NCI-H748 (cell line): ENCODE measurements at regions not wholly inside any gene's neighbourhood (a gene's known extent, or its start where the extent isn't known, plus 50 kb on each side); places are given as distances from the start of the nearest gene placed in this dataset.

ENCODE experiments used
- DNase-seq: peaks from one replicate; lab custom pipeline; 2025; ENCODE audit not compliant: unreplicated experiment; lab: John Stamatoyannopoulos, UW

DNA sequence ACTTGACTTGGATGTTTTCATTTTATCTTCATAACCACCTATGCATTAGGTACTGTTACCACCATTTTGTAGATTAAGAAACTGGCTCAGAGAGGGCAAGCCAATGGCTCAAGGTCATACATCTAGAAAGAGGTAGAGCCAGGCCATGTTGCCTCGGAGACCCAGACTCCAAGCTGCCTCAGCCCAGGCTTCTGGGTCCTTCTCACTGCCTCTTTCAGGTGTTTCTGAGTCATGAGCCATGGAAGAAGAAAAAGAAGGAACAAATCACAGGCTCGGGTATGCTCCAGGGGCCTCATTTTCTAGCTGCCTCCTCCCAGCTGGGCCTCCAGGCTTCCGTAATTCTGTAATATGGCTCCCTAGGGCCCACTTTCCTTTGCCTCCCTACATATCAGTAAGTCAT lies 226.5 kb upstream of the TOPAZ1 start:
- no peak for DNase-seq

DNA sequence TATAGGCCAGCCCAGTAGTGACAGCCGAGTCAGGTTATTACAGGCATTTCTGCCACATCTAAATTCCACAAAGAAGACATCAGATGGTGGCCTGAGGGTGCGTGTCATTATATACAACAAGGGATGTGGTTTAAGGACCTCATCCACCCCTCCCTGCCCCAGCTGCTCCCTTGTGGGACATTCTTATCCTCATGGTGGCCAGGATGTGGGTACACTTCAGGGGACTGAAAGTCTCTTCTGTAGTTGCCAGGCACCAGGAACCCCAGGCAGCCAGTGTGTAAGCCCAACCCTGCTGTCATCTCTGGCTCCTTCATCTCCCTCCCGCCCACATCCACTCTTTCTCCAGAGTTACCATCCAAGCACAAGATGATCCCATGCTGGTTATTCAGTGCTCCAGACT lies 224.9 kb upstream of the TOPAZ1 start:
- DNase-seq, result no peak

DNA sequence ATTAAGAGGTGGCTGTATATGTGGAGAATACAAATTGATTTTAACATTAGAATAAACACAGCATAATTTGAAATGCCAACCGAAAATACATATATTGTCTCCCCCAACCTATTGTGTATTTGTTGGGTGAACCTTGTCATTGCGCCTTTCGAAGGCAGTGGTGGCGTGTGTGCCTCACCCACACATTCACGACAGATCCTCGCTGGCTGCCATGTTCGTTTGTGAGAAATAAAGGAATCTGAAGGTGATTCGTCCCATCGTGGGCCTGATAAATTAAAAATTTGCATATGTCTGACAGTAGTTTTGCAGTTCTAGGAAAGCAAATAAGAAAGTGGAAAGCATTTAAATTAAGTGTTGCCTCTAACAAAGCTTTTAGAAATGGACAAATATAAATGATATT lies 222.8 kb upstream of the TOPAZ1 start:
- DNase-seq, result no peak

DNA sequence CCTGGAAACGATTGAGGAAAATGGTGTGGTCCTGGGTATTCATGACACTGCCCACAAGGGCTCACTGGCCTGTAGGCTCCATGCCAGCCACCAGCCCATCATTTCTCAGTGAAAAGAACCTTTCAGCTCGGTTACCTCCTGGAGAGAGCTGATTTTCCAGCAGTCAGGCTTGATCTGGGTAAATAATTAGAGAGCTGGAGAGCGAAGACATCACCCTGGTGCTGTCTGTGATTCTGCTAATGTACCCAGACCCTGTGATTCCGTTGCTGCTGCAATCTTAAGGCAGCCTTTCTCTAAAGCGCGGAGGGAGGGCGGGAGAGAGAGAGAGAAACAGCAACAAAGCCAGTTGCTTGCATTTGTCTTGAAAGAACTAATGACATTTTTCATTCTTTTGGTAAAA lies 221.9 kb upstream of the TOPAZ1 start:
- no peak for DNase-seq

DNA sequence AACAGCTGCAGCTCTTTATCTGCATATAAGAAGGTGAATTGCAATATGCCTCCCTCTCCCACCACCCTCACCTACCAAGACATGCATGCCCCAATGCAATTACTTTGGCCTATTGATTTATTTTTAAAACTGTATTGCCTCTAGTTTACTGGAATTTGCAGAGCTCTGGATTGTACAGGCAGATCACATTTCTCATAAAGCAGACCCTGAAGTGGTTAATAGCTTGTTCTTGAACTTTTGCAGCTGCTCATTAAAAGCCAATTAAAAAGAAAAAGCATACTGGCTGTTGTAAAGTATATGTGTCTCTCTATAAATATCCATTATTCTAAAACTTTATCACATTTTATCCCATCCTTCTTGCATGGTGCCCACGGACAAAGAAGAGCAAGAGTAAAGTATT lies 221.5 kb upstream of the TOPAZ1 start:
- DNase-seq, result no peak

DNA sequence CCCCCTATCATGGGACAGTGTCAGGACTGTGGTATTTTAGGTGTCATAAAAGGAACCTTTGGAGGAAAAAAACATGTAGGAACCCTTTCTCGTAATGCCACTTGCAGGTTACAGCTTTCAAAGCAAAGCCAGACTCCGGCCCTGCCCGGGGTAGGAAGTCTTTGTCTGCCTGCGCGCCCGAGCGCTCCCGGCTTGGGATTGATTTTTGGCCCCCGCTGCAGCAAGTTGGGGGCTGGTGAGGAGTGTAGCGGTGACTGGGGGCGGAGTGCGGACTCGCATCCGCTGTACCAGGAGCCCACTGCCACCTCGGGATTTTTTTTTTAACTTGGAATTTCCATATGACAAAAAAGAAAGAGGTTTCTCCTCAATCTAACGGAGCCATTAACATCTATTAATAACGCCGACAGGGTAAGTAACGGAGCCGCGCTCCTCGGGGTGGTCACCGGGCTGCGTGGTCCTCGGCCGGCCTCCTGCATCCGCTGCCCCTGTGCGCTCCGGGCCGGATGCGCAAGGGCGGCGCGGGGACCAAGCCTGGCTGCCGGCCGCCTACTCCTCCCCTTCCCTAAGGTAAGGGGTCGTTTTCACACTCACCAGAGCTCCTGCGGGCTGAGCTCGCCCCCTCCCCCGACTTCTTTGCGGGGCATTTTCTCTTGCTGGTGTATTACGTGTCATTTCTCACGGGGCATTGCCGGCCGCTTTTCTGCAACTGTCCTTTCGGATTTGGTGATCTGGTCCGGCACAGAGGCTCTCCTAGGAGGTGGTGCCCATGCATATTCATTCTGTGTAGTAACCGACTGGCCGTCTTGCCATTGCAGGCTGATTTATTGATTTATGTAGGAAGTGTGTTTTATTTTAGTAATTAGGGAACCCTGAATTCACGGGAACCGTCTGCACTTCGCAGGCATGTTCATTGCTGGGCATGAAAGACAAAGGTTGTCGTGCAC lies 219.8 kb upstream of the TOPAZ1 start:
- no peak for DNase-seq

DNA sequence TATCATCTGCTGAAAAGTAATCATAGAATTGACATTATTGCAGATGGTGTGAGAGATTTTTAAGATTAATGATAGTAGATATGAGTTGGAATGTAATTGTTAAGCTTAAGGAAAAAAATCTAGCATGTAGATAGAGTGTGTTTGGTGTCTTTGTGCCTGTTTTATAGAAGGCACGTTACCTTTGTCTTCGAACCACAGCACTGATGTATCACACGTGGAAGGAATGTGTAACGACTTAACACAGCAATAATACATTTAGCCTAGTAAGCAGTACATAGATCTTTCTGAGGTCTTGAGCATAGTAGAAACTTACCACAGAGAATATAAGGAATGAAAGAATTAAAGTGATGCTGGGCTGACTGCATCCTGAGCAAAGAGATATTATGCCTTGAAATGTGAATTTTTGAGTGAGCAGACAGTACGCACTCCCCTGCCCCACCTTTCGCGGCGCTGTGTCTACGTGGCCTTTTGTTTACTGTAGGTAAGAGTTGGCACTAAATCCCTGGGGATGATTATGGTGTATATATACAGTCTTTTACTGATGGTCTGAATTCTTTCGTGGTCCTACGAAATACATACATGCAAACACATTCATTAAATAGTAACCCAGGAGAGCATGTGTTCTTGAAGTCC lies 217.6 kb upstream of the TOPAZ1 start:
- no peak for DNase-seq

DNA sequence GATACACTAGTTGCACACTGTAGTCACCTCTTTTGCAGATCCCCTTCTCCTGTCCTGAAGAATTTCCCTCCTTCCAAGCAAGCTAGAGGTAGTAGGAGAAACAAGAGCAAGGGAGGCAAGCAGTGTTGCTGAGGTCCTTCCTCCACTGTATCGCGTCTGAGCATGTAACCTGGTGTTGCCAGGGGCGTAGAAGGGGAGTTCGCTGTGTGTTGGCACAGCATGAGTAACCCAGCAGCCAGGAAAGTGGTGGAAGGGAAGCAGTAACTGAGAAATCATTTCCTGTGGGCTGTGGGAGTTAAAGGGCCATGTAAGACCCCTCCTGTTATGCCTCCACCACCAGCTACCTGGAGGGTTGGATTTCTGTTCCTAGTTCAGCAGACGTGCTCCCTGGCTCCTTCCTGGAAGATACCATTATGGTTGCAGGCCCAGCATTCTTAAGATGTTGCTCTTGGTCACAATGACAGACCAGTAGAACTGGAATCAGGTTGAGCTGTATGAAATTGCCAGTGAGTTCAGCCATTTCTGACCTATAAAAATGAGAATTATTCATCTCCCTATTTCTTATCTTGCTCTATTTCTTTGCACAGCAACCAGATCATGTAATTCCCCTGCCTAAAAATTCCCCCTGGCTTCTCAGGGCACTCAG lies 215.3 kb upstream of the TOPAZ1 start:
- no peak for DNase-seq

DNA sequence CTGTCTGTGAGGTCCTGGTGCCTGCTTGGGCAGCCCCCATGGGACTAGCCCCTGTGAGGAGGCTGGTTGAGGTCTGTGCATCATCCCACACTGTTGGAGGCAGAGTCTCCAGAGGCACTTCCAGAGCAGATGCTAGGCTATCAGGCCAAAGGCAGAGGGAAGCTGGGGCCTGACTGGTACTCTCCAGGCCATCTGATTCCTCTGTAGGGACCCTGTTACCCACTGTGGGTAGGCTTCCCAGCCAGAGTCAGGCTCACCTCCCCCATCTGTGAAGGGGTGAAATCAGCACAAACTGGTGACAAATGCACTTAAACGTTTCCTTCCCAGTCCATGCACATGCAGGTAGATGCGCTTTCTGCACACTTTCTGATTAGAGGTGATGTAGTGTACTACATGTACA lies 212.6 kb upstream of the TOPAZ1 start:
- DNase-seq, result no peak

DNA sequence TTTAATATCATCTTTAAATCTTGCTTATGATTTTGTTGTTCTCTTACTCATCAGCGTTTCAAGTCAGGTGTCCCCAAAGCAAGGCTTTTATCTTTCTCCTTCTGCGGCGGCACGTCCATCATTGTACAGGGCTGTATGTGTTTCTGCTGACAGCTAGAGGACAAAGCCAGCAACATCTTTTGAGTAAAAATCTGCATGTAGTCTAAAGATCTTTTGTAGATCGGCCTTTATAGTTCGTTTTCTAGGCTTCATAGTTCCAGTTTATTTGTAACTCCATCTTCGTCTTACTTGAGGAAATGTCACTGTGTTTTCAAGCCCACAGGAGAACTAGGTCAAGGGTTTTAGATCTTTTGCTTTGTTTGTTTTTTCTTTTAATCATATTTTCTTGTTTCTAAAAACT lies 211.4 kb upstream of the TOPAZ1 start:
- DNase-seq, result no peak

DNA sequence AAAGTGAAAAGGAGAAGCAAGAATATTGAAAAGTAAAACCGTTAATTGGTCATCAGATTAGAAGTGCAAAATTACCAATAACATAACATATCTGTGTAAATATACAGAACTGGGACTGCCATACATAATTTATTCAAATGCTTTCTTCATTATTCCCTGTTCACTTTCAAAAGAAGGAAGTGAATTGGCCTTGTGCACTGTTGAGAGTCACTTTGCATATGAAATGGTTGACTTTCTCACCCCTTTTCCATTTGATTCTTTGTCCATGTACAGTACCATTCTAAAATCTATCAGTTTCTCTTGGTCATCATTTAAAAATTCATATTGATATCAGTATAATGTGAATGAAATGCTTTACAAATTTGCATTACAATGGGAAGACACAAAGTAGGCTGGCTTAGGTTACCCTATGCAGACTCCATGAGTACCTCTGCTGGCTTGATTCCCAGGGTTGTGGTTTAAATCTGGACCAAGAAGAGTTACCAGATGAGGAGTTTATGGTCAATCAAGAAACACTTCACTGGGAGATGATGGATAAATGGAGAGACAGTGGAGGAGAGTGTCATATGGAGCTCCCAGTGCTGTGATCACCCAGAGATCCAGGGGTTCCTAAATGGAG lies 210.9 kb upstream of the TOPAZ1 start:
- no peak for DNase-seq

DNA sequence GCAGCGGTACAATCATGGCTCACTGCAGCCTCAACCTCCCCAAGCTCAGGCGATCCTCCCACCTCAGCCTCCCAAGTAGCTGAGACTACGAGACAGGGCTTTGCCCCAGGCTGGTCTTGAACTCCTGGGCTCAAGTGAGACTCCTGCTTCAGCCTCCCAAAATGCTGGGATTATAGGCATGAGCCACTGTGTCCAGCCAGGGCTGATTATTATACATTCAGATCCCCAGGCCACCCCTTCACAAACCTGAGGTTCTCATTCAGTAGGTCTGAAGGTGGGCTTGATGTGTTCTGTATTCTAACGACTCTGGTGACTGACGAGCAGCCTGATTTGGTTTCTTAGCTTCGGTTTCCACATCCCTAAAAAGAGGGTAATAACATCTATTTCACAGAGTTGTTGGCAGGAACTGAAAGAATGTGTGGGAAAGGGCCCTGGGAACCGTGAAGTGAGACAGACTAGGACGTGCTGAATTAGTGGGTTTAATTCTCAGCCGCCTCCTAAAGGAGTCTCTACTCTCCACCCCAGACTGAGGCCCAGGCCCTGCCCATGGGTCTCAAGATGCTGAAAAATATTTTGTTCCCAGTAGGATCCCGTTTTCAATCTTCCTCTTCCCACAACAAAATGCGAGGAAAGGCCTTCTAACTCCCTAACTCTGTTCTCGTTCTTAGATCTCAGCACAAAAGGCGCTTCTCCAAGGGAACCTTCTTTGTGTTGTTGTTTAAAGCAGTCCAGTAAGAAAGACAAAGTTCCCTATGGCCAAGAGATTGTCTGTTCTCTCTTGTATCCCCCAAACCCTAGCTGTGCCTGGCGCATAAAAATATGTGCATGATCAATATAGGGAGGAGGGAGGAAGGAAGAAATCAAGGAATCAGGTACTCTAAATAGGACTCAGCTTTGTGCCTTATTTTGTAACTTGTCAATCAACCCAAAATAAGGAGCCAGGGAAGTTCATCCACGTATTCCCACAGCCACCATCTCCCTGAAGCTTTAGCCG lies 210.0 kb upstream of the TOPAZ1 start:
- no peak for DNase-seq

DNA sequence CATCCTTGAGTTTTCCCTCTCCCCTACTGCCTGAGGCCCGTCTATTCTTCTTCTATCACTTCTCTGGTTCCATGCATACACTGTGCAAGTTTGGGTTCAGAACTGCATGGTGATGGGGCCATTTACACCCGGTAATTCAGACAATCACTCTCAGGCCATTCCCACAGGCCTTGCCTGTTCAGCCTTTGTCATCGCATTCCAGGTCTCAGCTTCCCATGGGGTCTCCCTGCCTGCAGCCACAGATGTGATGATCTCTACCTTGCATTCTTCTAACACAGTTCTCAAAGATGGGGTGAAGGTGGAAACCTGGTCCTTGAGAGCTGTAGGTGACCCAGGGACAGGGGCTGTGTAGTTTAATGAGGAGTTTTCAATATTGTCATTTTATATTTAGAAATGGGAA lies 209.2 kb upstream of the TOPAZ1 start:
- no peak for DNase-seq

DNA sequence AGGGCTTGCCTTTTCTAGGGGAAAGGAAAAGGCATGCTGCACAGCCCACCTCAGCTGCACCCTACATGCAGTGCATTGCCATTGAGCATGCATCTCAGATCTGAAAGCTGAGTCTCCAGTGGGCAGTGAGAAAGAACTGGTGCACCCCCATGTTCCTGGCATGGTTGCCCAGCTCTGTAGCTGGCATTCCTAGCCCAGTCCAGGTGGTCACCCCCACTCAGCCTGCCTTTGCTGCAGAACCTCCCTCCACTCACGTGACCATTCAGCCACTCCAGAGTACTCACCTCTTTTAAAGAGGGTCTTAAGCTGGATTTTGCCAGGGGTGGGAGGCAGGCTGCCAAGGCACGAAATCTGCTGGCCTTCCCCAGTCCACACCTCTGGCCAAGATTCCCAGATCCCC lies 208.6 kb upstream of the TOPAZ1 start:
- no peak for DNase-seq

DNA sequence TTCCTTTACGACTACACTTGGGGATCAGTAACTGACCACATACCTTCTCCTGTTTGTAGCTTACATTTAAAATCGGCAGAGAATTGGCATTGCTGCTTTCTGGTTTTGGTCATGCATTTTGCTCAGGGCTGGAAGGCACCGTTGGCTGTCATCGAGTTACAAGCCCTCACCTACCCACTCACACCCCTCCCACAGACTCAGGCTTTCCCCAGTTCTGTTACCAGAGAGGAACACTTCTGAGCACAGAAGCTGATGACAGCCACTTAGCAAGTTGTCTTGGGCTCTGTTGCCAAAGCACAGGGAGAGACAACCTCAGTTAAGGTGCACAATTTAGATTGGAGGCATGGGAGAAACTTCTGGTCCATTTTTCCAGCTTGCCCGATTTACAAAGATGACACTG lies 204.8 kb upstream of the TOPAZ1 start:
- no peak for DNase-seq

DNA sequence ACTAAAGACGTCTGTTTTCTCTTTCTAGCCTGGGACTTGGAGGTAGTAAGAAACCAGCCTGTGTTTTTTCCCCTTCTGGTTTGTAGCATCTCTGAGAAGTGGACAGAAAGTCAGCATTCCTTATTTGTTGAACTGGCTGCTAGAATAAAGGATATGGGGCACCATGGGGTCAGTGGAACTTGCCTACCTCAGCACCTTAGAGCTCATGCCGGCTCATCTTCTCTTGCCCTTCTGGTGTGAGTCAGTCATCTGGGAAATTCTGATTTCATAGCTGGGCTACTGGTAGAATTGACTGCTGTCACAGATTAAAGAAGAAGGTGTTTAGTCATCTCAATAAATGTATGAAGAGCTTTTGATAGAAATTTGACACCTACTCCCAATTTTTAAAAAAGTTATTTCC lies 202.7 kb upstream of the TOPAZ1 start:
- DNase-seq, result no peak

DNA sequence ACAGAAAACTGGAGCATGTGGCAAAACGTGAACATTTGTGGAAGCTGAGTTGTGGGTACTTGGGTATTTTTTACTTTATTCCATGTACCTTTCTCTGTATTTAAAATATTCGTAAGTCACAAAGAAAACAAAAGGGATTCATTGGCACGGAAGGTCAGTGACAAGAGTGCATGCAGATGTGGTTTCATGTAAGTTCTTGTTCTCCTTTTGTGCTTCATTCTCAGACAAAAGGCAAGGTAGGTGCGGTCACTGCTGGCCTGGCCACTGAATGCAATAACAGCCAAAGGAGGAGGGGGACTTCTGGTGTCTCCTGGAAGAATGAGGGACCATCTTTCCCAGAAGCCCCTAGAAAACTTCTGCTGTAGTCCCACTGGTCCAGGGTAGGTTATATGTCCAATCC lies 200.0 kb upstream of the TOPAZ1 start:
- DNase-seq, result no peak

DNA sequence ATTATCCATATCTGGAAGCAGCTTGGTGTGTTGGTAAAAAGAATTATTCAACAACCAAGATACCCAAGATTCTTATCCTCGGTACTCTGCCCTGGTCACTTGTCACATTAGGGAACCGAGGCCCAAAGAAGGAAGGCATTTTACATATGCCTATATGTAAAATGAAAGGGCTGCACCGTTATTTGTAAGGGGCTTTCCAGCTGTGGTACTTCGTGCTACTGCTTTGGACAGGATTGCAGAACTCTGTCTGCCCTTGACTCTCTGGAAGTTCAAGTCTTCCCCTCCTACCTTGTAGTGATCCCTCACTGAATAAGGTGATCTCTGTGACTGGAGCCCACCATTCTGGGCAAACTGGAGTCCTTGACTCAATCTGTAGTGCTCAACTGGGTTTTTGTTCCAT lies 198.9 kb upstream of the TOPAZ1 start:
- DNase-seq, result no peak

DNA sequence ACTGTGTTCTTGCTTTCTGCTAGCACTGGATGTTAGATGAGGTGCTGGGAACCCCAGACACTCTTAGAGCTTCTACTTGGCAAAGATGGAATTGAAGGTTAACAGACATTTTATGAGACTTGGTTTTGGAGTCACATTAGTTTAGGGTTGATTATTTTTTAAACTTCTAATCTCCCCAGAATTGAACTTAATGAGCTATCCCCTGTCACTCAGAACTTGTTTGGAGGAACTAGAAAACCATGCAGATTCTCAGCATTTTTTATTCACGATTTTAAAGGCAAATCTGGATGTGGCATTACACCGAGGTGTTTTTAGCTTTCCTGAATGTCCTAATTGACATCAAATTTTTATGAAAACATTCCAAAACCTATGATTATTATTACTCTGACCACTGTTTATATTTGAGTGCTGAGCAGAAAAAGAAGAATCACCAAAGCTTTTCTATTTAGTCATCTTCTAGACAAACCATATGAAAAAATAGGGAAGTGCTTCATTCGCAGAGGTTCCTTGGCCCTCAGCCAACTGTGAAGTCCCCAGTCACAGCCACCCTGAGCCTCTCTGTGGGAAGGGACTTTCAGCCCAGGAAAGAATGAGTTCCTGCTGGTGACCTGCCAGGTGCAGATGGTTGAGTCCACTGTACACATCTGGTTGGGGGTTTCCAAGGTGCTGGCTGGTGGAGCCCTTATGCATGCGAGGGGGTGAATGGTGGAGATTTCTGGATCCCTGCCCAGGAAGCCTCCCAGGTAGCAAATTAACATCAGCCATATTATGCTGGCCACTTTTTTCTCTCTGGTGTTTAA lies 196.0 kb upstream of the TOPAZ1 start:
- peak; percentile 66 for DNase-seq

DNA sequence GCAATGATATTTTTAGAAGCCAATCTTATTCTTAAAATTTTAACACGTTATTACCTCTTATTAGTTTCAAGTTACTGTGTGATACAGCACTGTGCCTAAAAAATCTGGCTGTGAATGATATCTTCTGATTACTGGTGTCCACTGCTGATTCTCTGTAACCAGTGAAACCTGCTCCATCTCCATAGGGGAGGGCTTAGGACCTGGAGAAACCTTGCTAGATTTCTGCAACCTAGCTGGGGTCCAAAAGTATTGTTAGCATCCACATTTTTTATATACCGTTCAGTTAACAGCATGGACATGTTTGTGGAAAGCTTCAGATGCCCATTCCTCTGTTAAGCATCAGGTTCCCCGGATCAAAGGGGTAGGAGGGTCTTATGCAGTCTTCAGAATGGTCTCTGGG lies 193.9 kb upstream of the TOPAZ1 start:
- no peak for DNase-seq
